ENCODE measurements at regions not wholly inside any gene's neighbourhood (a gene's known extent, or its start where the extent isn't known, plus 50 kb on each side); places are given as distances from the start of the nearest gene placed in this dataset.

DNA sequence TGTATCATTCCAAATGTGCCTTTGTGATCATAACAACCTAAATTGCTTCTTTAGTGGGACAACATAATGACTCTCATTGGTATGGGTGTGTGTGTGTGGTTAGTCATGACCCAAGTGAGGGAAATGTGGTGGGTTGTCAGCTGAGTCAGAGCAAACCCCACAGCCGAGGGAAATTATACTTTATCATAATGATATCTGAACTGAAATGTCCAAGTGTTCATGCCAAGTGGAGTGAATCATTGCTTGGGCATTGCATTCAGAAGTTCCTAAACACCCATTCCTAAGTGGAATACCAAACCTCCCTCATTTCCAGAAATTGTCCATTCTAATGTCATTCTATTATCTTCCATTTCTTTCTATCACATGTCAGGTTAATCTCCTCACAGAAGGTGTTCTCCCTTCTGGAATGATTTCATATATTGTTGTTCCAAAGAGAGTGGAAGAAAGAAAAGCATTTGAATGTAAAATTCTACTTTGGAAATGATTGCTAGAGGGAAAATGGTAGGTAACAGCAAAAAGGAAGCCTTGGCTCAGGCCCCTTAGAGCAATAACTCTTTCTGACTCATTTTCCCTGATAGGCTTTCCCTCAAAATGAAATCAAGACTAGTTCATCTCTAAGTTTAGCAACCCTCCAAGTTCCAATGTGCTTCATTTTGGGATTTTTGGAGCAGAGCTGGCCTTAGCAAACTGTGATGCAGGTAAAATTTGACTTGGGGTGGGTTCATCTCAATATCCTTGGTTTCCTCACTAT, 230.7 kb upstream of the KCNIP4 start:
- TF ChIP-seq, protein P1, sequence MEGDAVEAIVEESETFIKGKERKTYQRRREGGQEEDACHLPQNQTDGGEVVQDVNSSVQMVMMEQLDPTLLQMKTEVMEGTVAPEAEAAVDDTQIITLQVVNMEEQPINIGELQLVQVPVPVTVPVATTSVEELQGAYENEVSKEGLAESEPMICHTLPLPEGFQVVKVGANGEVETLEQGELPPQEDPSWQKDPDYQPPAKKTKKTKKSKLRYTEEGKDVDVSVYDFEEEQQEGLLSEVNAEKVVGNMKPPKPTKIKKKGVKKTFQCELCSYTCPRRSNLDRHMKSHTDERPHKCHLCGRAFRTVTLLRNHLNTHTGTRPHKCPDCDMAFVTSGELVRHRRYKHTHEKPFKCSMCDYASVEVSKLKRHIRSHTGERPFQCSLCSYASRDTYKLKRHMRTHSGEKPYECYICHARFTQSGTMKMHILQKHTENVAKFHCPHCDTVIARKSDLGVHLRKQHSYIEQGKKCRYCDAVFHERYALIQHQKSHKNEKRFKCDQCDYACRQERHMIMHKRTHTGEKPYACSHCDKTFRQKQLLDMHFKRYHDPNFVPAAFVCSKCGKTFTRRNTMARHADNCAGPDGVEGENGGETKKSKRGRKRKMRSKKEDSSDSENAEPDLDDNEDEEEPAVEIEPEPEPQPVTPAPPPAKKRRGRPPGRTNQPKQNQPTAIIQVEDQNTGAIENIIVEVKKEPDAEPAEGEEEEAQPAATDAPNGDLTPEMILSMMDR (conservative IDR thresholded peaks at IDR 0.05 in 1 of 2, IDR thresholded peaks at IDR 0.05 in 1 of 2; ENCODE audit: low read depth in 1 of 2, low read length in 2 of 2) = no peak
- TF ChIP-seq EZH2 (IDR thresholded peaks at IDR 0.05; ENCODE audit: low read length, missing control alignments) = no peak

All from fibroblast of lung (primary cell).